Mucosa of descending colon (tissue), 3 donors: ENCODE measurements at regions not wholly inside any gene's neighbourhood (a gene's known extent, or its start where the extent isn't known, plus 50 kb on each side); places are given as distances from the start of the nearest gene placed in this dataset.

ENCODE experiments used
- ATAC-seq: fragments of 200-7000 bp; cut with Tn5 transposase; one replicate; pipeline ENCODE4 v1.9.1; 2020; ENCODE audit warnings: mild to moderate bottlenecking, moderate library complexity
- DNase-seq, 3 donors: peaks; one replicate each; pipeline ENCODE4 v3.0.0-alpha.2; 2020
- H3K36me3 ChIP-seq: fragments of 200-600 bp; one replicate; pipeline ENCODE4 v1.8.0; 2021; ENCODE audit warnings: low read depth, mild to moderate bottlenecking
- H3K4me1 ChIP-seq: fragments of 200-600 bp; one replicate; pipeline ENCODE4 v1.8.0; 2021; ENCODE audit warnings: low read depth, mild to moderate bottlenecking
- H3K4me3 ChIP-seq: fragments of 200-600 bp; one replicate; pipeline ENCODE4 v1.8.0; 2021; ENCODE audit warnings: mild to moderate bottlenecking
- H3K9me3 ChIP-seq: fragments of 200-600 bp; one replicate; pipeline ENCODE4 v1.8.0; 2021; ENCODE audit warnings: mild to moderate bottlenecking
- CTCF ChIP-seq: fragments of 200-600 bp; IDR thresholded peaks from one replicate; pipeline ENCODE4 v1.8.0; 2022; ENCODE audit warnings: antibody characterized with exemption, mild to moderate bottlenecking
- intact Hi-C, 2 donors: fragments of 100-400 bp; cut with DNase I in 1 of 2; cut with micrococcal nuclease in 1 of 2; formaldehyde crosslinking; loops; one replicate each; pipeline versions ENCODE4 v1.11.0 to v1.11.1; 2022; cut with DNase I, micrococcal nuclease
- donor health status: DM: no; HTN: no; CAD: no; lungs with moderate emphysema.
- donor health status: DM: no; HTN: no; CAD: no.
- donor health status: DM: no; HTN: yes; CAD: no.

GRCh38 chr15:39205506-39206371 is 375.1 kb upstream of the THBS1 start:
- intact Hi-C loops = no loop called here
- H3K4me3 ChIP-seq = no peak overlapping the region
- H3K36me3 ChIP-seq = no peaks in the 10 kb centered on the region
- TF ChIP-seq CTCF = no peak
- H3K9me3 ChIP-seq = no peaks in the 10 kb centered on the region
- H3K4me1 ChIP-seq = no peaks in the 10 kb centered on the region
- ATAC-seq (no peak), DNase-seq (no peak)

GRCh38 chr15:39207532-39208115 is 373.3 kb upstream of the THBS1 start:
- ATAC-seq (no peak), DNase-seq (no peak)
- no peak overlapping the region for H3K4me3 ChIP-seq

GRCh38 chr15:39208187-39208586 is 372.7 kb upstream of the THBS1 start:
- no peaks in the 10 kb centered on the region for H3K9me3 ChIP-seq
- no peak for ATAC-seq
- no peak for DNase-seq
- no peak for TF ChIP-seq CTCF
- H3K4me3 ChIP-seq = no peak overlapping the region
- intact Hi-C loops = no loop called here
- H3K4me1 ChIP-seq = no peaks in the 10 kb centered on the region
- no peaks in the 10 kb centered on the region for H3K36me3 ChIP-seq

More at GRCh38 chr15:39207532-39208115, 373.3 kb upstream of the THBS1 start:
- TF ChIP-seq CTCF = no peak
- no peaks in the 10 kb centered on the region for H3K36me3 ChIP-seq
- intact Hi-C loops = no loop called here
- H3K4me1 ChIP-seq = no peaks in the 10 kb centered on the region
- H3K9me3 ChIP-seq = no peaks in the 10 kb centered on the region

- intact Hi-C loops = no loop called here
- no peaks in the 10 kb centered on the region for H3K9me3 ChIP-seq
- no peaks in the 10 kb centered on the region for H3K4me1 ChIP-seq
- ATAC-seq = peak; percentile 89
- no peak for TF ChIP-seq CTCF
- peak in 1 of 3 donors; percentile 44 for DNase-seq
- no peaks in the 10 kb centered on the region for H3K36me3 ChIP-seq
- no peak overlapping the region for H3K4me3 ChIP-seq
These were observed 371.2 kb upstream of the THBS1 start for GRCh38 chr15:39209548-39210211.

- intact Hi-C loops = no loop called here
These were observed 369.5 kb upstream of the THBS1 start for GRCh38 chr15:39211108-39211979.

More at GRCh38 chr15:39211108-39211979, 369.5 kb upstream of the THBS1 start:
- Histone ChIP-seq H3K4me1 (no peaks in the 10 kb centered on the region), H3K4me3 (no peak overlapping the region), H3K9me3 (no peaks in the 10 kb centered on the region), H3K36me3 (no peaks in the 10 kb centered on the region)
- no peak for TF ChIP-seq CTCF
- no peak for ATAC-seq
- DNase-seq = no peak
